SK-N-SH treated with all-trans-retinoic acid at 6 μM for 48 hours (cell line): ENCODE measurements at regions not wholly inside any gene's neighbourhood (a gene's known extent, or its start where the extent isn't known, plus 50 kb on each side); places are given as distances from the start of the nearest gene placed in this dataset.

Experiments used
- ARNTL ChIP-seq: fragments of 450-650 bp; formaldehyde crosslinking; IDR thresholded peaks from 2 replicates; pipeline ENCODE4 v1.5.0; 2020; ENCODE audit warnings: low read depth, mild to moderate bottlenecking, moderate library complexity, borderline replicate concordance
- CSDC2 ChIP-seq: fragments of 250-450 bp; sonication (Bioruptor Pico); IDR thresholded peaks from 2 replicates; pipeline ENCODE4 v1.5.0; 2020; ENCODE audit warnings: mild to moderate bottlenecking, moderate library complexity
- PPARA ChIP-seq: fragments of 250-450 bp; sonication (Bioruptor Pico); IDR thresholded peaks from 2 replicates; pipeline ENCODE4 v1.5.0; 2020; ENCODE audit warnings: mild to moderate bottlenecking, borderline replicate concordance
- RARB ChIP-seq: fragments of 250-450 bp; sonication (Bioruptor Pico); IDR thresholded peaks from 2 replicates; pipeline ENCODE4 v1.8.0; 2021; ENCODE audit warnings: mild to moderate bottlenecking, moderate library complexity
- TCF4 ChIP-seq: fragments of 250-450 bp; sonication (Bioruptor Pico); IDR thresholded peaks from 2 replicates; pipeline ENCODE4 v1.8.0; 2021; ENCODE audit warnings: mild to moderate bottlenecking, moderate library complexity, borderline replicate concordance
- TOX ChIP-seq: fragments of 250-450 bp; sonication (Bioruptor Pico); IDR thresholded peaks from 2 replicates; pipeline ENCODE4 v1.8.0; 2021; ENCODE audit warnings: mild to moderate bottlenecking, moderate library complexity, borderline replicate concordance
- ZC3H10 ChIP-seq: fragments of 250-450 bp; sonication (Bioruptor Pico); IDR thresholded peaks from 2 replicates; pipeline ENCODE4 v1.5.1; 2021; ENCODE audit warnings: mild to moderate bottlenecking, moderate library complexity
- ZFP3 ChIP-seq: fragments of 250-450 bp; sonication (Bioruptor Pico); IDR thresholded peaks from 2 replicates; pipeline ENCODE4 v1.5.0; 2020; ENCODE audit warnings: mild to moderate bottlenecking, moderate library complexity
- ZFP30 ChIP-seq: fragments of 450-650 bp; formaldehyde crosslinking; IDR thresholded peaks from 2 replicates; pipeline ENCODE4 v1.5.0; 2022; ENCODE audit warnings: mild to moderate bottlenecking, moderate library complexity
- ZNF565 ChIP-seq: fragments of 450-650 bp; formaldehyde crosslinking; conservative IDR thresholded peaks from 2 replicates; pipeline ENCODE4 v1.5.0; 2020; ENCODE audit warnings: low read depth, mild to moderate bottlenecking, moderate library complexity
- ZNF70 ChIP-seq: fragments of 450-650 bp; formaldehyde crosslinking; IDR thresholded peaks from 2 replicates; pipeline ENCODE4 v1.5.0; 2020; ENCODE audit warnings: mild to moderate bottlenecking, moderate library complexity
- TF ChIP-seq, protein P1 (sequence below): fragments of 250-450 bp; sonication (Bioruptor Pico); IDR thresholded peaks from 2 replicates; pipeline ENCODE4 v1.8.0; 2020; ENCODE audit warnings: mild to moderate bottlenecking, moderate library complexity, borderline replicate concordance
- TF ChIP-seq, protein P2 (sequence below): fragments of 250-450 bp; sonication (Bioruptor Pico); IDR thresholded peaks from 2 replicates; pipeline ENCODE4 v1.5.1; 2020; ENCODE audit warnings: low read depth, mild to moderate bottlenecking, moderate library complexity

DNA sequence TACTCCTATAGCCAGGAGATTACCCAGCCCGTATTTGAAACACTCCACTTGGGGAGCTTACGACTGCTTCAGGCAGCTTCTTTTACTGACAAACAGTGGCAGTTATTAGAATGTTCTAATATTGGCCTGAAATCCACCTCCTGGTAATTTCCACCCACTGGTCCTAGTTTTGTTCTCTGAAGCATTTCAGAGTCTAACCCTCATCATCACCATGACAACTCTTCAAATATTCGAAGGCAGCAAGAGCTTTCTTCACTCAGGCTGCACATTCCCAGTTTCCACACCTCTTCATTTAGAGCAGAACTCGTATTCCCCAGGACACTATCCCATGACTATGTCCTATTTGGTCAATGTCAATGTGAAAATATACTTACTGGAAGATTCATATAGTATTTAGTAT, 325.6 kb downstream of the UBE3D start:
- TF ChIP-seq, protein P1, sequence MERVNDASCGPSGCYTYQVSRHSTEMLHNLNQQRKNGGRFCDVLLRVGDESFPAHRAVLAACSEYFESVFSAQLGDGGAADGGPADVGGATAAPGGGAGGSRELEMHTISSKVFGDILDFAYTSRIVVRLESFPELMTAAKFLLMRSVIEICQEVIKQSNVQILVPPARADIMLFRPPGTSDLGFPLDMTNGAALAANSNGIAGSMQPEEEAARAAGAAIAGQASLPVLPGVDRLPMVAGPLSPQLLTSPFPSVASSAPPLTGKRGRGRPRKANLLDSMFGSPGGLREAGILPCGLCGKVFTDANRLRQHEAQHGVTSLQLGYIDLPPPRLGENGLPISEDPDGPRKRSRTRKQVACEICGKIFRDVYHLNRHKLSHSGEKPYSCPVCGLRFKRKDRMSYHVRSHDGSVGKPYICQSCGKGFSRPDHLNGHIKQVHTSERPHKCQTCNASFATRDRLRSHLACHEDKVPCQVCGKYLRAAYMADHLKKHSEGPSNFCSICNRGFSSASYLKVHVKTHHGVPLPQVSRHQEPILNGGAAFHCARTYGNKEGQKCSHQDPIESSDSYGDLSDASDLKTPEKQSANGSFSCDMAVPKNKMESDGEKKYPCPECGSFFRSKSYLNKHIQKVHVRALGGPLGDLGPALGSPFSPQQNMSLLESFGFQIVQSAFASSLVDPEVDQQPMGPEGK (CRISPR knock-in tag) = no peak
- TF ChIP-seq ZFP3 (no peak), TCF4 (CRISPR knock-in tag) (no peak), ZFP30 (no peak), TOX (CRISPR knock-in tag) (no peak), RARB (no peak), ZNF565 (CRISPR knock-in tag) (no peak), ZC3H10 (CRISPR knock-in tag) (no peak), ARNTL (CRISPR knock-in tag) (no peak), PPARA (no peak), ZNF70 (CRISPR knock-in tag) (no peak), CSDC2 (CRISPR knock-in tag) (no peak)
- TF ChIP-seq, protein P2, sequence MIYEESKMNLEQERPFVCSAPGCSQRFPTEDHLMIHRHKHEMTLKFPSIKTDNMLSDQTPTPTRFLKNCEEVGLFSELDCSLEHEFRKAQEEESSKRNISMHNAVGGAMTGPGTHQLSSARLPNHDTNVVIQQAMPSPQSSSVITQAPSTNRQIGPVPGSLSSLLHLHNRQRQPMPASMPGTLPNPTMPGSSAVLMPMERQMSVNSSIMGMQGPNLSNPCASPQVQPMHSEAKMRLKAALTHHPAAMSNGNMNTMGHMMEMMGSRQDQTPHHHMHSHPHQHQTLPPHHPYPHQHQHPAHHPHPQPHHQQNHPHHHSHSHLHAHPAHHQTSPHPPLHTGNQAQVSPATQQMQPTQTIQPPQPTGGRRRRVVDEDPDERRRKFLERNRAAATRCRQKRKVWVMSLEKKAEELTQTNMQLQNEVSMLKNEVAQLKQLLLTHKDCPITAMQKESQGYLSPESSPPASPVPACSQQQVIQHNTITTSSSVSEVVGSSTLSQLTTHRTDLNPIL (CRISPR knock-in tag) = no peak
